Tibial nerve (tissue), 4 donors: ENCODE measurements at regions not wholly inside any gene's neighbourhood (a gene's known extent, or its start where the extent isn't known, plus 50 kb on each side); places are given as distances from the start of the nearest gene placed in this dataset.

Experiments
- EP300 ChIP-seq, 2 donors: sonication (generic); formaldehyde crosslinking; IDR thresholded peaks; one replicate each; pipeline ENCODE4 v1.6.1; 2017; ENCODE audit warnings: antibody characterized with exemption in 2 of 2, mild to moderate bottlenecking in 1 of 2
- POLR2A ChIP-seq, 2 donors: fragments of 450-650 bp; IDR thresholded peaks; one replicate each; pipeline ENCODE4 v1.6.1; 2017; ENCODE audit warnings: antibody characterized with exemption in 2 of 2, mild to moderate bottlenecking in 2 of 2, moderate library complexity in 2 of 2
- TF ChIP-seq, protein P1 (sequence below), 5 experiments: fragments of 200-600 bp in 3 of 5; fragments of 450-650 bp in 2 of 5; sonication (generic) in 3 of 5; IDR thresholded peaks; one replicate each; pipeline ENCODE4 v1.5.1; 2016 to 2019; ENCODE audit warnings: antibody characterized with exemption in 5 of 5, mild to moderate bottlenecking in 3 of 5, moderate library complexity in 2 of 5

DNA sequence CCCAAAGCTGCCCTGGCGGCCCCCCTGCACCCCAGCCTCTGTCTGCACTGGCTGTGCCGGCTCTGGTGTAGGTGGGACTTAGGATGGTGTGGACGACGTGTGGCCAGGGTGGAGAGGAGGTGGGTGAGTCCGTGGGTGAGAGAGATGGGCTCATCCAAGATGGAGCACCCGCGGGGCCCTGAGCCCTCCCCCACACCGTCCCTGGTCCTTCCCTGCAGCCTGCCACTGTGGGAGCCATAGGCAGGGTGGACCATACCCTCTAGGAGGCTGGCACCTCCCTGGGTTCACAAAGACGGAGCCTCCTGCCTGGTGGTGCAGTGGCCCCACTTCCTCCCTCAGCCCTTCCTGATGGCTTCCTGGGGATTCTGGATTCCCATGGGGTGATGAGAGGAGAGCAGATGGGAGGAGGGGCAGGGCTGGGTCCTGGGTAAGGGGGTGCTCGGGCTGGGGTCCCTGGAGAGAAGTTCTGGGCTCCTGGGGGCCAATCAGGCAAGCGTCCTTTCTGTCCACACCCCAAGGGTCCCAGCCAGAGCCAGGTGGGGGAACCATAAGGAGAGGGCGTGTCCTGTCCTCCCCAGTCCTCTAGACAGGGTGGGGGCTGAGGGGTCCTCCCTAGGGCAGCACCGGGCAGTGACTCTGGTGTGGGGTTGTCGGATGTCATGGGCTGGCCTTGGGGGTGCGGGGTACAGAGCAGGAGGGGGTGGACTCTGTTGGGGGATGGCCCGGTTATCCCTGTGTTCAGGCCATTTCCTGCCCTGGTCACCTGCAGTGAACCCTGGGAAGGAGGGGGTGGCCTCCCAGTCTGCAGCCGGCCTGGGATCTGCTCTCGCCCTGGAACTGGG lies 384.8 kb downstream of the TMEM121 start:
- TF ChIP-seq, protein P1, sequence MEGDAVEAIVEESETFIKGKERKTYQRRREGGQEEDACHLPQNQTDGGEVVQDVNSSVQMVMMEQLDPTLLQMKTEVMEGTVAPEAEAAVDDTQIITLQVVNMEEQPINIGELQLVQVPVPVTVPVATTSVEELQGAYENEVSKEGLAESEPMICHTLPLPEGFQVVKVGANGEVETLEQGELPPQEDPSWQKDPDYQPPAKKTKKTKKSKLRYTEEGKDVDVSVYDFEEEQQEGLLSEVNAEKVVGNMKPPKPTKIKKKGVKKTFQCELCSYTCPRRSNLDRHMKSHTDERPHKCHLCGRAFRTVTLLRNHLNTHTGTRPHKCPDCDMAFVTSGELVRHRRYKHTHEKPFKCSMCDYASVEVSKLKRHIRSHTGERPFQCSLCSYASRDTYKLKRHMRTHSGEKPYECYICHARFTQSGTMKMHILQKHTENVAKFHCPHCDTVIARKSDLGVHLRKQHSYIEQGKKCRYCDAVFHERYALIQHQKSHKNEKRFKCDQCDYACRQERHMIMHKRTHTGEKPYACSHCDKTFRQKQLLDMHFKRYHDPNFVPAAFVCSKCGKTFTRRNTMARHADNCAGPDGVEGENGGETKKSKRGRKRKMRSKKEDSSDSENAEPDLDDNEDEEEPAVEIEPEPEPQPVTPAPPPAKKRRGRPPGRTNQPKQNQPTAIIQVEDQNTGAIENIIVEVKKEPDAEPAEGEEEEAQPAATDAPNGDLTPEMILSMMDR (IDR thresholded peaks at IDR 0.05), result no peak
- TF ChIP-seq POLR2A (IDR thresholded peaks at IDR 0.05) (no peak), EP300 (IDR thresholded peaks at IDR 0.05) (no peak)
